ENCODE measurements at regions not wholly inside any gene's neighbourhood (a gene's known extent, or its start where the extent isn't known, plus 50 kb on each side); places are given as distances from the start of the nearest gene placed in this dataset.
A peak's percentile ranks its signal among the peaks of the same experiment; 100 is the strongest.
"Not testable (repeated sequence)": the region's sequence is repeated elsewhere in the genome, so short reads cannot be mapped to it uniquely, and the experiment has no call there.

DNA sequence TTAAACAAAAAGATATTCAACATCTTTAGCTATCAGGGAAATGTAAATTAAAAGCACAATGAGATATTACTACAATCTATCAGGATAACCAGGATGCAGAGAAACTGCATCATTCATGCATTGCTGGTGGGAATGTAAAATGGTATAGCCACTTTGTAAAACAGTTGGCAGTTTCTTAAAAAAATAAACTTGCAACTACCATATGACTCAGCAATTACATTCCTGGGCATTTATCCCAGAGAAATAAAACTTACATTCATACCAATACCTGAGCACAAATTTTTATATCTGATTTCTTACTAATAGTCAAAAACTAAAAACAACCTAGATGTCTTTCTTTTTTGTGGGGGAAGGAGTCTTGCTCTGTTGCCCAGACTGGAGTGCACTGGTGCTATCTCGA lies 190.3 kb upstream of the TAB2 start:
- in situ Hi-C loops (cut with HindIII; ENCODE audit: low pct_ligation_motif_present, low pct_unique_long_range_greater_than_20kb, low sequenced_read_pairs): no loop called here
- peak; percentile 1 for DNase-seq

DNA sequence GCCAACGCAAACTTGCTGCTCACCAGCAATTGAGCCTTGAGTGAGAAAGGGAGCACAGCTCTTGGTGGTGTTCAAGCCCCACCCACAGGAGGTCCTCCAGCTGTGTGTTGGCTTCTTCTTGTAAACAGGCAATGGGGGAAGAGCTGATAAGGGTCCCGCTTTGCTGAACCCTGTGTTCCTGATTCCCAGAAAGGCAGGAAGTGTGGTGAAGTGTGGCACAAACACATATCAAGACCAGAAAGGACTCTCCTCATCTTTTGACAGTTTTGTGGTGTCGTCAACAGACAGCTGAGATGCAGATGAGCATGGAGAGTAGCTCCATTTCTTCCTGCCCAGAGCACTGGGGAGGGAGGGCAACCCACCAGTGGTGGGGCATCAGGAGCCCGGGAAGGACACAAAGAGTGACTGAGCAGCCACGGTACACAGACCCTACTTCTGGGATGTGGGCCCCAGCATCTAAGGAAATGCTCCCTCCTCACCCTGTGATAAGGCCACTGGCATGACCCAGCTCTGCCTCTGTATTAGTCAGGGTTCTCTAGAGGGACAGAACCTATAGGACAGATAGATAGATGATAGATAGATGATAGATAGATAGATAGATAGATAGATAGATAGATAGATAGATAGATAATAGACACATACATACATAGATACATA lies 188.9 kb upstream of the TAB2 start:
- in situ Hi-C loops (cut with HindIII; ENCODE audit: low pct_ligation_motif_present, low pct_unique_long_range_greater_than_20kb, low sequenced_read_pairs): no loop called here
- DNase-seq: no peak

DNA sequence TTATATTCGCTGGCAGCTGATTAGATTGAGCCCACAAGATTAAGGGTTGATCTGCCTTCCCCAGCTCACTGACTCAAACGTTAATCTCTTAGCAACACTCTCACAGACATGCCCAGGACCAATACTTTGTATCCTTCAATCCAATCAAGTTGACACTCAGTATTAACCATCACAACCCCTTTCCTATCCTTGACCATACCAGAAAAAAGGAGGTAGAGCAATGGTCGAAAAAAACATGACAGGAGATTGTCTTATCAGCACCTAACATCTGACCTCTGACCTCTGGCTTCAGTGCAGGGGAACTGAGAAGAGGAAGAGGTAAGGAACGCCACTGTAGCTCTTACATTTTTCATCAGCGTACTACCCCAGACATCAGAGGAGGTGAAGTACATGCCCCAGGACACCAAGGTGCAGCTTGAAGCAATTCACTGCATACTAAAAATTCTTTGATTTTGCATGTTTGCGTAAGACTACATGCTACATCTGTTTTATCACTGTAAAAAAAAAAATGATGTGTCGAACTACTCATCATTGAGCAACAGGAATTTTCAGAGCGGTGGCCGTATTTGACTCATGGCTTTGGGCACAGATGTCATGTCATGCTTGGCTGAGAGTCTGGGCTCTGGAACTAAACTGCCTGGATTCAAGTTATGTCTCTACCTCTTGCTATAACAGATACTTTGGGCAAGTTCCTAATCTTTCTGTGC lies 188.0 kb upstream of the TAB2 start:
- DNase-seq: peak; percentile 78
- in situ Hi-C loops (cut with HindIII; ENCODE audit: low pct_ligation_motif_present, low pct_unique_long_range_greater_than_20kb, low sequenced_read_pairs): no loop called here

DNA sequence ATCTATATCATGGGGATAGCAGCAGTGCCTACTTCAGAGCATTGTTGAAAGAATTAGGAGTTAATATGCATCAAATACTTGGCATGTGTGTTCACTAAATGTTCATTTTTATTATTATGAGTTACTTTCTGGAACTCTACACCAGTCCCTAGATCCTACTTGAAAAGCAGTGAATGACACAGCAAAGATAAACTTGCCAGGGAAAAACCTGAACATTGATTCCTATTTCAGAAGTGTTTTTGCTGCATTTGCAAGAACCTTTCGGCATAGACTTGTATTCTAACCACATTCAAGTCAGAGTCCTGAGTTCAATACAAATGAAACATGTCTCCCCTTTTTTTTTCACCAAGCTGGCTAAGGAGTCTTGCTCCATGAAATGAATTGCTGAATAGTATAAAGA lies 187.4 kb upstream of the TAB2 start:
- in situ Hi-C loops (cut with HindIII; ENCODE audit: low pct_ligation_motif_present, low pct_unique_long_range_greater_than_20kb, low sequenced_read_pairs): no loop called here
- peak; percentile 0 for DNase-seq

DNA sequence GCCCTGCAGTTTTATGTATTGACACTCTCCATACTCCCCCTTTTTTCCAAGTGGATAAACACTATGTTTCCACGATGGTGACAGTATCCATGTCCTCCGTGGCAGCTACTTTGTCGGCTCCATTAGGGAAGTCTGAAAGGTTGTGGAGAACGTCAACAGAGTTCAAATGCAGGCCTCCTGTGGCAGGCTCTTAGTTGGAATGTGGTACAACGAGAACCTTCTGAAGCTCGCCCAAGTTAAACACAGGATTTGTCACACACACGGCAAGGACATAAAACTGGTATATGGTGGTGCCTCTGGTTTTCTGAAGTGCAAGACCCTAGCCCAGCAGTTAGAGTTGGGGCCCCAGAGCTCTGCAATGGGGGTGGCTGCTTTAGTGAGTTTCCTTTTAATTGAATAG lies 187.0 kb upstream of the TAB2 start:
- DNase-seq: no peak
- in situ Hi-C loops (cut with HindIII; ENCODE audit: low pct_ligation_motif_present, low pct_unique_long_range_greater_than_20kb, low sequenced_read_pairs): no loop called here

DNA sequence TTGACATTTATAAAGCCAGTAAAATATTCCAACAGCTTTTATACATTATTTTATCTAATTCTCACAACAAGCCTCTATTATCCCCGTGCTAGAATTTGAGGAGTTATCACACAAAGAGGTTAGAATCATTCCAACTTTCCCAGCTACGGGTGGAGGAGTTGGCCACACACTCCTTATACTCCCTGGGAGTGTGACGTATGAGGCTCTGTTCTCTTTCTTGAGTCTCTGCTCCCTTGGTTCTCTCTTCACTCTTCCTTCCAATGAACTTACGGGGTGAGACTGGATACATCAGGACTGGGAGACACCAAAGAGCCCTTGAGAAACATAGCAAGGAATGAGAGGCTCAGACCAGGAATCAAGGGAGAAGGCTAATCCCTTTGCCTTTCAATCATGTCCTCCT lies 185.6 kb upstream of the TAB2 start:
- no peak for DNase-seq
- in situ Hi-C loops (cut with HindIII; ENCODE audit: low pct_ligation_motif_present, low pct_unique_long_range_greater_than_20kb, low sequenced_read_pairs): no loop called here

DNA sequence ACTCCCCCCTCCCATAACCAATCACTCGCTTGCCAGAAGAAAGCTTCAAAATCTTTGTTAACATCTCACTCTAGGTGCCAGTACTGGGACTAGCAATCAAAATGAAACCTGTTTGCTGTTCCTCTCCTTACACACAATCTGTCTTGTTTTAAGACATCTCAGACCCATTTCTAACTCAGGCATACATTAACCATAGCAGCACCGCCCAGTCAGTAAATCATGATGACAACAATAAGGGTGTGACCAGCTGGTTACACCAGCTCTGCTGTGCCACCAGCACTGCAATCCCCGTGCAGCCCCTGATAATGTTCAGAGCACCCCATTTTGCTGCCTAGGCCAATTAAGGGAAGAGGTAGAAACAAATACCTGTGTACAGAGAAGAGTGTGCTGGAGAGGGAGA lies 185.2 kb upstream of the TAB2 start:
- in situ Hi-C loops (cut with HindIII; ENCODE audit: low pct_ligation_motif_present, low pct_unique_long_range_greater_than_20kb, low sequenced_read_pairs): no loop called here
- DNase-seq: no peak

DNA sequence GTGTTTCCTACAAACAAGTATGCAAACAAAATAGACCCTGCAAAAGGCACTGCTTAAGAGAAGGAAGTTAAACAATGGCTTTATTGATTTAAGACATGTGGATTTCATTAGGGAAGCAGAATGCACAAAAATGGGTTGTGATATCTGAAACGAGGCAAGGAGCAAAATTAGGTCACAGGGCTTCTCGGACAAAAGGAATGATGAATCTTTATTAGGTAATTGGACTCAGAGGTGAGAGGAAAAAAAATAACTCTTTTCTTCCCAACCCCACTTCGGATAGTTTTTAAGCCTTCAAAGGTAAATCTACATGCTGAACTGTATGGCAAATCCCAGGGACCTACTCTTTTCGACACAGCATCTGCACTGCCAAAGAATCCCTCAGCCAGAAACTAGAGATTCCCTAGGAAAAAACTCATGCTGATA lies 183.0 kb upstream of the TAB2 start:
- no peak for DNase-seq
- in situ Hi-C loops (cut with HindIII; ENCODE audit: low pct_ligation_motif_present, low pct_unique_long_range_greater_than_20kb, low sequenced_read_pairs): no loop called here

DNA sequence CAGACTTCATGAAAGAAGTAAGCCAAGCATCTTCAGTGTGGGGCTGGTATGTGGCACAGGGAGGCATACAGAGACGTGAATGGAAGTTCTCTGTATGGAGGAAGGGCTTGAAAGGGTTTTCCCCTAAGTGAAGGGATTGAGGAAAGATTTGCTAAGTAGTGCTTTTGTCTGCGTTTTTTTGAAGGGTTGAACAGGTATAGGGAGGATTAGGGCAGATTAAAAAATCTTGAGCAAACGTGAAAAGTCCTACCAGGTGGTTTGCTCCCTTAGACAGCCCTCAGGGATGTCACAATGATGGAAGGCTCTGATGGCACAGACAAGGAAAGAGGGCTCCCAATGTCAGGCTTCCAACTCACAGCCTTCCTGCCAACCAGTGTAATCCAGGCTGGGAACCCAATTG lies 181.7 kb upstream of the TAB2 start:
- in situ Hi-C loops (cut with HindIII; ENCODE audit: low pct_ligation_motif_present, low pct_unique_long_range_greater_than_20kb, low sequenced_read_pairs): no loop called here
- no peak for DNase-seq

DNA sequence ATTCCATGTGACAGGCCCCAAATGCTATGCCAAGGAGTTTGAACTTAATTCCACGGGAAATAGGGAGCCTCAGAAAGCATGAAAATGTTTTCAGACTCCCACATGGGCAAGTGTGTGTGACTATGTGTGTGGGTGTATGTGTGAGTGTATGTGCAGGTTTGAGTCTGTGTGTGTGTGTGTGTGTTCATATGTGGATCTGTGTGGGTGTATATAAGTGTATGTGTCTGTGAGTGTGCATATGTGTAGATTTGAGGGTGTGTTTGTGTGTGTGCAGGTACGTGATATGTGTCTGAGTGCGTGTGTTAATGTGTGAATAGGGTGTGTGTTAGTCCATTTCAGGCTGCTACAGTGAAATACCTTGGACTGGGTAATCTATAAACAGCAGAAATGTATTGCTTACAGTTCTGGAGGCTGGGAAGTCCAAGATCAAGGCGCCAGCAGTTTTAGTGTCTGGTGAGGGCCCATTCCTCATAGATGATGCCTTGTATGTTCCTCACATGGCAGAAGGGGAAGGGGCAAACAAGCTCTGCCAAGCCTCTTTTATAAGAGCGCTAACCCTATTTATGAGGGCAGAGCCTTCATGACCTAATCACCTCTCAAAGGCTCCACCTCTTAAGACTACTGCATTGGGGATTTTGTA lies 181.1 kb upstream of the TAB2 start:
- in situ Hi-C loops (cut with HindIII; ENCODE audit: low pct_ligation_motif_present, low pct_unique_long_range_greater_than_20kb, low sequenced_read_pairs): no loop called here
- no peak for DNase-seq

DNA sequence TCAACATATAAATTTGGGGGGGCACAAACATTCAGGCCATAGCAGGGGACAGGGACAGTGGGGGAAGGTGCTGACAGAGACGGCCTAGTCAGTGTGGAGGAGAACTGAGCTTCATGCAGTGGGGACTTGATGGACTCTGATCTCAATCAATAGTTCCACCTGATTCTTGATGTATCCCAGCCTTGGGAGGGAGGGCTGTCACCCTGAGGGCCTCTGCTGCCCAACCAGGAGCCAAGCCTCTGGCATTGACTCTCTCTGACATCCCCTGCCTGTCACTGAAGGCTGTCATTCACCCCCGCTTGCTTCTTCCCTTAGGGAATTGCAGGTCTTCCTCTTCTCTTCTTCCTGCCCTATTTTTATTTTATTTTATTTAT lies 180.6 kb upstream of the TAB2 start:
- no peak for DNase-seq
- in situ Hi-C loops (cut with HindIII; ENCODE audit: low pct_ligation_motif_present, low pct_unique_long_range_greater_than_20kb, low sequenced_read_pairs): no loop called here

DNA sequence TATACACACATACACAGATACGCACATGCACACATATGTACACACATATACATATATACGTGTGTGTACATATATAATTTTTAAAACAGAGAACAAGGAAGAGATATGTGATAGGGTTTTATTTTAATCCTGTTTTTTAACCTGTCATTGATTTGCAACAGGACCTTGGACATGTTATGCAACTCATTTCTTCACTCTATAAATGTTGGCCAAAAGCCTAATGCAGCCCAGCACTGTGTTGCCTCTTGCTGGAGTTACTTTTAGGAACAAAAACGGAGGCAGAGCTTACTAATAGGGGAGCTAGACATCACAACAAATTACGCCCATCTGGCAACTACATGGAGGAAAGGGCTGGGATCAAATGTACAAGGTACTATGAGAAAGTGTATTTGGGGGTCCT lies 179.9 kb upstream of the TAB2 start:
- no peak for DNase-seq
- in situ Hi-C loops (cut with HindIII; ENCODE audit: low pct_ligation_motif_present, low pct_unique_long_range_greater_than_20kb, low sequenced_read_pairs): no loop called here

DNA sequence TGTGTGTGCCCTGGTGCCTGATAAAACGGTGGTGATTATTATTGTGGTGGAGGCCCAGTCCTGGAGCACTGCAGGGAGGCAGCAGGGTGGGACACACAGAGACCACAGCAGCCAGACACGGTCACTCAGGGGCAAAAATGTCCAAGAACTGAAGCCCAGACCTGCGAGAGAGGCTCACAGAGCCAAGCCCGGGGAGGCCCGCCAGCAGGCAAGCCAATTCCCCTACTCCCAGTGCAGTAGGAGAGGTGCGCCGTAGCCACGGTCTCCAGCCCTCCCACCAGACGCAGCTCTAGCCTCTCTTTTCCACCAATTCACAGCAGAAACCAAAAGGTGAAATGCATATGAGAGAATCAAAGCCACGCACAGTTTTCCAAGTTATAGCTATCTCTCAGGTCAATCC lies 179.4 kb upstream of the TAB2 start:
- no peak for DNase-seq
- in situ Hi-C loops (cut with HindIII; ENCODE audit: low pct_ligation_motif_present, low pct_unique_long_range_greater_than_20kb, low sequenced_read_pairs): no loop called here

DNA sequence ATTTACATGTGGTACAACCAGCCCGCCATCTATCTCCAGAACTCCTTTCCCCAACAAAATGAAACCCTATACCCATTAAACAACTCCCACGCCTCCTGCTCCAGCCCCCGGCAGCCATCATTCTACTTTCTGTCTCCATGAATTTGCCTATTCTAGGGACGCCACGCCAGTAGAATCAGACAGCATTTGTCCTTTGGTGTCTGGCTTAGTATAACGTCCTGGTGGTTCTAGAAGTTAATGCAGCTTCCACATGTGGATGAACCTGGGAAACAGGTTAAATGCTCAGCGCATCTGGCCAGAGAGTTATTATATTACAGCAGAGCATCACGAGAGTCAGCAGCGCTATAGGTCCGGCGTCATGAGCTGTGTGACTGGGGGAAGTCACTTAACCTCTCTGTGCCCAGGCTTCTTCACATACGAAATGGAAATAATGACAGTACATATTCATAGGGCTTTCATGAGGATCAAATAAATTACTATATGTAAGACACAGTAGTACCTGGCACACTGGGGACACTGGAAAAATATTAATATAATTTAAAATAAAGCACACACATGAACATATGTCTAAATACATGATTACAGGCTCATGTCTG lies 178.7 kb upstream of the TAB2 start:
- in situ Hi-C loops (cut with HindIII; ENCODE audit: low pct_ligation_motif_present, low pct_unique_long_range_greater_than_20kb, low sequenced_read_pairs): no loop called here
- DNase-seq: no peak

DNA sequence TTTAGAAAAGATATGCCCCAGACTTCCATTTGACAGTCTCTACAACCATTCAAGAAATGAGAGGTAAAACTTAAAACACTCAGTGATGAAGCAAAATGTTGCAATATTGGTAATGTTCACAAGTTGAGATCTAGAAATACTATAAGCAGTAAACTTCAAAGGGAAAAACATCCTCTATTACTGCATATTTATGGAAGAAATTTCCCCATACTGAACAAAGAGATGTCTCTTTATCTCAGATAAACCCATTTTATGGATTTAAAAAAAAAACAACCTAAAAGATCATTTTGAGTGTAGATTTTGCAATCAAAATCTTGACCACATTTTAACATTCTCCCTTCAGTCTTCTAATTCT lies 177.8 kb upstream of the TAB2 start:
- in situ Hi-C loops (cut with HindIII; ENCODE audit: low pct_ligation_motif_present, low pct_unique_long_range_greater_than_20kb, low sequenced_read_pairs): no loop called here
- DNase-seq: no peak

DNA sequence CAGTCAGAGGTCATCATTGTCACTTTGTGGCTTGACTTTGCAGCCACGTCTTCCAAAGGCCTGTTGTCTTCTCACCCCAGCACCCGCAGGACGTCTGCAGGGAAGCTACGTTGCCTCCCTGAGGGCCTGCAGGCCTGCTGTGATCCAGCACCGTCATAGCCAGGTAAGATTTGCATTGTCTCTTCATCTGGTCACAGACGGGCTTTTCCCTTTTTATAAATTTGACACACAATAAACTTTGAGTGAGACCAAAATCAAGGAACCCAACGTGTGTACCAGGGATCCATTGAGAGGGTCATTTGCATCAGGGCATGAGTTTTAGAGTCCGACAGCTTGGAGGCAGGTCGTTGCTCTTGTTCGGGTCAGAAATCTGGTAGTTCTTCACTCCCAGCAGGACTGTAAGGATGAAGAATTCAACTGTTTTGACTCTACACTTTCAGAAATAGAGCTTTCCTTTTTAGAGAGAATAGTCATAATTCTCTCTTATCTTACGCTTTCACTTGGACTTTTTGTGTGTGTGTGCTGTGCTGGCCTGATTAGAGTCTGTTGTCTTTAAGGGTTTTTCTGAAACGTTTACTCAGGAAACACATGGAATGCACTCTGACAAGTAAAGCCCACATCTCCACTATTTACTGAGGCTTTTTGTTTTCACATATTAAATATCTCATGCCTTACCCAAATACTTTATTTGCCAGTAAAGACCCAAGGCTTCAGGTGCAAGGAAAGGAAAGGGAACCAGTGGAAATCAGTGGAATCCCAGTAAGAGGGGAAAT lies 177.2 kb upstream of the TAB2 start:
- in situ Hi-C loops (cut with HindIII; ENCODE audit: low pct_ligation_motif_present, low pct_unique_long_range_greater_than_20kb, low sequenced_read_pairs): no loop called here
- no peak for DNase-seq

DNA sequence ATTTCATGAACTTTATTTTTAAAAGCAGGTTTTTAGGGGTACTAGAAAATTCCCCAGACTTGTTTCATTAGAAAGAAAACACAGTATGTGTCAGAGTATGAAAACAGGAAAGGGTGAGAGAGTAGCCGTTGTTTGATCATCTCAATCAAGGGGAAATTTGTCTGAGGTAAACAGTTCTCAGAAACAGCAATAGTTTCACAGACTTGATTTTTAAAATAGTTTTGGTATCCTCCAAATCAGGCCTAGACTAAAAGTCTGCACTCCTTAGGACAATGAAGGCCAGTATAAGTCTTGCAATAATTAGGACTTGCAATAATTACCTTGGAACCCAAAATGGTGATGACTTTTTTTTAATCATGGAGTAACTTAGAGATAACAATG lies 176.6 kb upstream of the TAB2 start:
- in situ Hi-C loops (cut with HindIII; ENCODE audit: low pct_ligation_motif_present, low pct_unique_long_range_greater_than_20kb, low sequenced_read_pairs): no loop called here
- no peak for DNase-seq

DNA sequence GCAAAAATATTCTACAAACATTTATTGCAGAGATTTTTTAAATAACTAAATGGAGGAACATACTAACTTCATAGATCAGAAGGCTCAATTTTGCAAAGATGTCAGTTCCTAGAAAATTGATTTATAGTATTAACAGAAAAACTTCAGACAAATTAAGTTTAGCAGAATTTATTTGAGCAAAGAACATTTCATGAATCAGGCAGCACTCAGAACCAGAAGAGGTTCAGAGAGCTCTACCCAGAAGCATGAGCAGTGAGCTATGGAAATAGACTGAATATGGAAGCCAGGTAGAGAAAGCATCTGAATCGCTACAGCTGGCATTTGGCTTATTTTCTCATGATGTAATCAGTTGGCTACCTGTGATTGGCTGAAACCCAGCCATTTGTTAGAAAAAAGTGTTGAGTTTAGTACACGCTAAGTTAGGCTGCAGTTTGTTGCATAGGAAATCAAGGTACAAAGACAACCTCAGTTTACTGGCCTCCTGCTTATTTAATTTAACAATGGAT lies 174.5 kb upstream of the TAB2 start:
- in situ Hi-C loops (cut with HindIII; ENCODE audit: low pct_ligation_motif_present, low pct_unique_long_range_greater_than_20kb, low sequenced_read_pairs): no loop called here
- no peak for DNase-seq

DNA sequence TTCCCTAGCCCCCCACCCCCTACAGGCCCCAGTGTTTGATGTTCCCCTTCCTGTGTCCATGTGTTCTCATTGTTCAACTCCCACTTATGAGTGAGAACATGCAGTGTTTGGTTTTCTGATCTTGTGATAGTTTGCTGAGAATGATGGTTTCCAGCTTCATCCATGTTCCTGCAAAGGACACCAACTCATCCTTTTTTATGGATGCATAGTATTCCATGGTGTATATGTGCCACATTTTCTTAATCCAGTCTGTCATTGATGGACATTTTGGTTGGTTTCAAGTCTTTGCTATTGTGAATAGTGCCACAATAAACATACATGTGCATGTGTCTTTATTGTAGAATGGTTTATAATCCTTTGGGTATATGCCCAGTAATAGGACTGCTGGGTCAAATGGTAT lies 171.7 kb upstream of the TAB2 start:
- DNase-seq; in situ Hi-C loops (cut with HindIII; ENCODE audit: low pct_ligation_motif_present, low pct_unique_long_range_greater_than_20kb, low sequenced_read_pairs): not testable (repeated sequence)

All from ACHN (cell line).